GM20000 (cell line): ENCODE measurements at regions not wholly inside any gene's neighbourhood (a gene's known extent, or its start where the extent isn't known, plus 50 kb on each side); places are given as distances from the start of the nearest gene placed in this dataset.

ENCODE experiments used
- DNase-seq: peaks from one replicate; pipeline ENCODE4 v3.0.0; 2012; ENCODE audit warnings: low spot score
- CTCF ChIP-seq: IDR thresholded peaks from 2 replicates; pipeline ENCODE4 v1.5.1; 2012; ENCODE audit warnings: mild to moderate bottlenecking, control low read depth; ENCODE audit errors: extremely low read depth, missing control alignments

GRCh38 chr2:138221358-138221757 is 257.1 kb downstream of the HNMT start:
- no peak for TF ChIP-seq CTCF

GRCh38 chr2:138223319-138223718 is 259.0 kb downstream of the HNMT start:
- no peak for TF ChIP-seq CTCF
- DNase-seq: no peak

More at GRCh38 chr2:138221358-138221757, 257.1 kb downstream of the HNMT start:
- DNase-seq: no peak

GRCh38 chr2:138227195-138227594 is 262.9 kb downstream of the HNMT start:
- no peak for DNase-seq
- no peak for TF ChIP-seq CTCF

- no peak for TF ChIP-seq CTCF
- DNase-seq: no peak
Measured at GRCh38 chr2:138228101-138228500, 263.8 kb downstream of the HNMT start.

- DNase-seq: no peak
- no peak for TF ChIP-seq CTCF
Measured at GRCh38 chr2:138234265-138234664, 267.3 kb upstream of the SPOPL start.

GRCh38 chr2:138235041-138235440 is 266.5 kb upstream of the SPOPL start:
- no peak for DNase-seq
- TF ChIP-seq CTCF: no peak

GRCh38 chr2:138236142-138236541 is 265.4 kb upstream of the SPOPL start:
- no peak for TF ChIP-seq CTCF
- no peak for DNase-seq
